ENCODE measurements at regions not wholly inside any gene's neighbourhood (a gene's known extent, or its start where the extent isn't known, plus 50 kb on each side); places are given as distances from the start of the nearest gene placed in this dataset.

DNA sequence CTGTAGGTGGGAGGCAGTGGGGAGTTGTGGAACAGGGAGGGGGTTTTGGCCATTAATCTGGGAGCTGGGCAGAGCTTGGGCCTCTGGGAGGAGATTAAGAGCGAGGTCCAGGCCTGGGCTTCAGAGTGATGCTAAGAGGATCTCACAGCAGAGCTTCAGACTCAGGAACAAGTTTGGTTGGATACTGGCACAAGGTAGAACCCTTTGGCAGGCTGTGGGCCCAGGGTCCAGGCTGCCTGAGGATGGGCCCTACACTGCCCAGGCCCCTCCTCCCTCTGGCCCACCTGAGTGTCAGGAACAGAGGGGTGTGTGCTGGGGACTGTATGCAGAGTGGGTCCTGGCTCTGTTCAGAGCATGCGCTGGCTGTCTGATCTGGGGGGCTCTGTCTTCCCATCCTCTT lies 334.9 kb downstream of the CYP26B1 start:
- no peak for TF ChIP-seq FOXP2 (optimal IDR thresholded peaks at IDR 0.05; ENCODE audit: control extremely low read depth, extremely low read length, insufficient read depth)
- no peak for TF ChIP-seq POLR2AphosphoS5 (IDR thresholded peaks at IDR 0.05; ENCODE audit: borderline replicate concordance, low read depth, low read length)
